ENCODE measurements at regions not wholly inside any gene's neighbourhood (a gene's known extent, or its start where the extent isn't known, plus 50 kb on each side); places are given as distances from the start of the nearest gene placed in this dataset.

GRCh38 chr3:127389913-127390312 lies 102.1 kb upstream of the PRR20G start:
- Mint-ChIP-seq H3K27ac (no peak overlapping the region), H3K27me3 (peaks cover 24% of the 10 kb centered on the region), H3K4me3 (no peak overlapping the region), H3K9me3 (ENCODE audit: insufficient read depth) (no peaks in the 10 kb centered on the region), H3K4me1 (no peaks in the 10 kb centered on the region)
- DNase-seq (no peak), ATAC-seq (ENCODE audit: low read depth) (no peak)
- ChIA-PET CTCF (no interaction called here), POLR2A (no interaction called here)
- intact Hi-C loops (cut with micrococcal nuclease) = no loop called here
- Histone ChIP-seq H3K4me1 (ENCODE audit: control insufficient read depth in 2 of 2, insufficient read depth in 2 of 2, low read length in 2 of 2) (no peaks in the 10 kb centered on the region), H4K20me1 (ENCODE audit: control insufficient read depth, insufficient read depth, low read length, poor library complexity, severe bottlenecking) (no peaks in the 10 kb centered on the region), H3K36me3 (replicated peaks in 1 of 2; ENCODE audit: control extremely low read depth in 1 of 2, control insufficient read depth in 1 of 2, extremely low read depth in 1 of 2, insufficient read depth in 2 of 2, low read length in 1 of 2) (no peaks in the 10 kb centered on the region), H3K79me2 (ENCODE audit: control insufficient read depth, insufficient read depth, low read length) (no peaks in the 10 kb centered on the region), H2AFZ (ENCODE audit: insufficient read depth, low read depth, low read length, poor library complexity, severe bottlenecking) (no peak overlapping the region), H3K27ac (ENCODE audit: low read length in 2 of 2) (no peak overlapping the region), H3K9me3 (ENCODE audit: control extremely low read depth in 1 of 3, control insufficient read depth in 2 of 3, insufficient read depth in 1 of 3, low read length in 2 of 3) (peaks cover 0 to 11% (median 0%) of the 10 kb centered on the region in 3 donors), H3K27me3 (replicated peaks in 1 of 4; ENCODE audit: control extremely low read depth in 1 of 4, control insufficient read depth in 3 of 4, insufficient read depth in 4 of 4, low read length in 3 of 4) (peaks cover 0 to 7% (median 0%) of the 10 kb centered on the region in 4 experiments), H3K4me2 (replicated peaks; ENCODE audit: low read depth, low read length, poor library complexity, severe bottlenecking) (no peak overlapping the region), H3K9ac (ENCODE audit: low read length) (no peak overlapping the region), H3K4me3 (ENCODE audit: control extremely low read depth in 1 of 5, extremely low read depth in 1 of 5, insufficient read depth in 1 of 5, low read depth in 2 of 5, low read length in 4 of 5) (no peak overlapping the region)
- TF ChIP-seq, protein P1, sequence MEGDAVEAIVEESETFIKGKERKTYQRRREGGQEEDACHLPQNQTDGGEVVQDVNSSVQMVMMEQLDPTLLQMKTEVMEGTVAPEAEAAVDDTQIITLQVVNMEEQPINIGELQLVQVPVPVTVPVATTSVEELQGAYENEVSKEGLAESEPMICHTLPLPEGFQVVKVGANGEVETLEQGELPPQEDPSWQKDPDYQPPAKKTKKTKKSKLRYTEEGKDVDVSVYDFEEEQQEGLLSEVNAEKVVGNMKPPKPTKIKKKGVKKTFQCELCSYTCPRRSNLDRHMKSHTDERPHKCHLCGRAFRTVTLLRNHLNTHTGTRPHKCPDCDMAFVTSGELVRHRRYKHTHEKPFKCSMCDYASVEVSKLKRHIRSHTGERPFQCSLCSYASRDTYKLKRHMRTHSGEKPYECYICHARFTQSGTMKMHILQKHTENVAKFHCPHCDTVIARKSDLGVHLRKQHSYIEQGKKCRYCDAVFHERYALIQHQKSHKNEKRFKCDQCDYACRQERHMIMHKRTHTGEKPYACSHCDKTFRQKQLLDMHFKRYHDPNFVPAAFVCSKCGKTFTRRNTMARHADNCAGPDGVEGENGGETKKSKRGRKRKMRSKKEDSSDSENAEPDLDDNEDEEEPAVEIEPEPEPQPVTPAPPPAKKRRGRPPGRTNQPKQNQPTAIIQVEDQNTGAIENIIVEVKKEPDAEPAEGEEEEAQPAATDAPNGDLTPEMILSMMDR (IDR thresholded peaks at IDR 0.05) = no peak
- no peak for TF ChIP-seq EZH2 (IDR thresholded peaks at IDR 0.05; ENCODE audit: borderline replicate concordance, insufficient read depth, low read depth, low read length, poor library complexity, severe bottlenecking)
- 85% methylated on average over 2 of the region's 2 CpGs for WGBS (ENCODE audit: insufficient coverage)

GRCh38 chr3:127389420-127389819 lies 101.6 kb upstream of the PRR20G start:
- Histone ChIP-seq H3K27ac (ENCODE audit: low read length in 2 of 2) (no peak overlapping the region), H3K79me2 (ENCODE audit: control insufficient read depth, insufficient read depth, low read length) (no peaks in the 10 kb centered on the region), H3K4me3 (ENCODE audit: control extremely low read depth in 1 of 5, extremely low read depth in 1 of 5, insufficient read depth in 1 of 5, low read depth in 2 of 5, low read length in 4 of 5) (no peak overlapping the region), H3K36me3 (replicated peaks in 1 of 2; ENCODE audit: control extremely low read depth in 1 of 2, control insufficient read depth in 1 of 2, extremely low read depth in 1 of 2, insufficient read depth in 2 of 2, low read length in 1 of 2) (no peaks in the 10 kb centered on the region), H2AFZ (ENCODE audit: insufficient read depth, low read depth, low read length, poor library complexity, severe bottlenecking) (no peak overlapping the region), H3K9me3 (ENCODE audit: control extremely low read depth in 1 of 3, control insufficient read depth in 2 of 3, insufficient read depth in 1 of 3, low read length in 2 of 3) (peaks cover 0 to 11% (median 0%) of the 10 kb centered on the region in 3 donors), H4K20me1 (ENCODE audit: control insufficient read depth, insufficient read depth, low read length, poor library complexity, severe bottlenecking) (no peaks in the 10 kb centered on the region), H3K4me1 (ENCODE audit: control insufficient read depth in 2 of 2, insufficient read depth in 2 of 2, low read length in 2 of 2) (no peaks in the 10 kb centered on the region), H3K27me3 (replicated peaks in 1 of 4; ENCODE audit: control extremely low read depth in 1 of 4, control insufficient read depth in 3 of 4, insufficient read depth in 4 of 4, low read length in 3 of 4) (peaks cover 0 to 5% (median 0%) of the 10 kb centered on the region in 4 experiments), H3K9ac (ENCODE audit: low read length) (no peak overlapping the region), H3K4me2 (replicated peaks; ENCODE audit: low read depth, low read length, poor library complexity, severe bottlenecking) (no peak overlapping the region)
- POLR2A ChIA-PET = no interaction called here
- H3K9me3 Mint-ChIP-seq (ENCODE audit: insufficient read depth) = no peaks in the 10 kb centered on the region
- intact Hi-C loops (cut with micrococcal nuclease) = no loop called here
- CTCF ChIA-PET = no interaction called here
- TF ChIP-seq EZH2 (IDR thresholded peaks at IDR 0.05; ENCODE audit: borderline replicate concordance, insufficient read depth, low read depth, low read length, poor library complexity, severe bottlenecking) = no peak
- TF ChIP-seq, protein P1 (IDR thresholded peaks at IDR 0.05) = no peak
- no peaks in the 10 kb centered on the region for H3K4me1 Mint-ChIP-seq
- DNase-seq (no peak), ATAC-seq (ENCODE audit: low read depth) (no peak)
- H3K27me3 Mint-ChIP-seq = peaks cover 24% of the 10 kb centered on the region
- H3K27ac Mint-ChIP-seq = no peak overlapping the region
- 85% methylated on average over 10 of the region's 10 CpGs for WGBS (ENCODE audit: insufficient coverage)
- no peak overlapping the region for H3K4me3 Mint-ChIP-seq
